ENCODE measurements at regions not wholly inside any gene's neighbourhood (a gene's known extent, or its start where the extent isn't known, plus 50 kb on each side); places are given as distances from the start of the nearest gene placed in this dataset.

DNA sequence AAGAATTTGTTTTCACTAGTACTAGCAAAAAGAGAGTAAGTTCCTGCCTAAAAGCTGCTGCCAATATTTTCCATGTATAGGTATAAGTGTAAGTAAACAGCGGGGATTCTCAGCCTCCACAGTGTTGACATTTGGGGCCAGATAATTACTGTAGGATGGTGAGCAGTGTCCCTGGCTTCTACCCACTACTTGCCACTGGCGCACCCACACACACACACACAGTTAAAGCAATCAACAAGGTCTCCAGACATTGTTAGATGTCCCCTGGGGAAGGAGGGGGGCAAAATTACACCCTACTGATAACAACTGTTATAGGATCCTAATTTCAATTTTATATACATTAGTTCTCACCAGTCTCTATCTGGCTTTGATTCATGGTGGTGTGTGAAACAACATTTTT is 417.0 kb upstream of the PSMD7 start:
- no peak for TF ChIP-seq EP300 (IDR thresholded peaks at IDR 0.05; ENCODE audit: low read depth)
- no peak for TF ChIP-seq CTCF (IDR thresholded peaks at IDR 0.05)
- no peak for TF ChIP-seq POLR2AphosphoS5 (IDR thresholded peaks at IDR 0.05)
